Retina (tissue), 1 donor: ENCODE measurements at regions not wholly inside any gene's neighbourhood (a gene's known extent, or its start where the extent isn't known, plus 50 kb on each side); places are given as distances from the start of the nearest gene placed in this dataset.

Experiments used
- DNase-seq: peaks from one replicate; pipeline ENCODE4 v3.0.0-alpha.2; 2016

GRCh38 chr16:77594799-77595596, 127.3 kb upstream of the NUDT7 start:
- no peak for DNase-seq

GRCh38 chr16:77596261-77596660, 126.1 kb upstream of the NUDT7 start:
- DNase-seq, result no peak

- no peak for DNase-seq
Observed at GRCh38 chr16:77599793-77600415, 122.4 kb upstream of the NUDT7 start.

GRCh38 chr16:77600555-77600954, 121.8 kb upstream of the NUDT7 start:
- DNase-seq, result no peak

- DNase-seq, result no peak
Observed at GRCh38 chr16:77603656-77604055, 118.7 kb upstream of the NUDT7 start.

- DNase-seq, result no peak
Observed at GRCh38 chr16:77610496-77610895, 111.8 kb upstream of the NUDT7 start.

- DNase-seq, result no peak
Observed at GRCh38 chr16:77611386-77611785, 110.9 kb upstream of the NUDT7 start.

GRCh38 chr16:77612596-77612995, 109.7 kb upstream of the NUDT7 start:
- DNase-seq, result no peak

GRCh38 chr16:77613095-77613494, 109.2 kb upstream of the NUDT7 start:
- DNase-seq, result no peak

GRCh38 chr16:77617553-77617952, 104.8 kb upstream of the NUDT7 start:
- DNase-seq, result no peak

- DNase-seq, result no peak
Observed at GRCh38 chr16:77617996-77618395, 104.3 kb upstream of the NUDT7 start.

GRCh38 chr16:77618951-77619350, 103.4 kb upstream of the NUDT7 start:
- DNase-seq, result no peak

- DNase-seq, result no peak
Observed at GRCh38 chr16:77624085-77624484, 98.2 kb upstream of the NUDT7 start.

GRCh38 chr16:77636615-77637014, 85.7 kb upstream of the NUDT7 start:
- DNase-seq, result no peak

GRCh38 chr16:77637940-77638339, 84.4 kb upstream of the NUDT7 start:
- DNase-seq, result no peak

GRCh38 chr16:77643176-77643575, 79.1 kb upstream of the NUDT7 start:
- no peak for DNase-seq

GRCh38 chr16:77645764-77646163, 76.5 kb upstream of the NUDT7 start:
- DNase-seq, result no peak

GRCh38 chr16:77647726-77648125, 74.6 kb upstream of the NUDT7 start:
- DNase-seq, result no peak

GRCh38 chr16:77650761-77651160, 71.6 kb upstream of the NUDT7 start:
- DNase-seq, result no peak

- no peak for DNase-seq
Observed at GRCh38 chr16:77652399-77652798, 69.9 kb upstream of the NUDT7 start.

- DNase-seq, result no peak
Observed at GRCh38 chr16:77657016-77657415, 65.3 kb upstream of the NUDT7 start.

- DNase-seq, result peak; percentile 70
Observed at GRCh38 chr16:77660311-77660710, 62.0 kb upstream of the NUDT7 start.

- DNase-seq, result no peak
Observed at GRCh38 chr16:77662246-77662645, 60.1 kb upstream of the NUDT7 start.

- no peak for DNase-seq
Observed at GRCh38 chr16:77663711-77664110, 58.6 kb upstream of the NUDT7 start.

GRCh38 chr16:77666771-77667170, 55.5 kb upstream of the NUDT7 start:
- DNase-seq, result no peak
